HG03108 (cell line): ENCODE measurements at regions not wholly inside any gene's neighbourhood (a gene's known extent, or its start where the extent isn't known, plus 50 kb on each side); places are given as distances from the start of the nearest gene placed in this dataset.

Experiments
- ATAC-seq: cut with Tn5 transposase; IDR thresholded peaks from one replicate; pipeline ENCODE4 v1.9.1; 2021; ENCODE audit warnings: moderate library complexity; ENCODE audit not compliant: unreplicated experiment

DNA sequence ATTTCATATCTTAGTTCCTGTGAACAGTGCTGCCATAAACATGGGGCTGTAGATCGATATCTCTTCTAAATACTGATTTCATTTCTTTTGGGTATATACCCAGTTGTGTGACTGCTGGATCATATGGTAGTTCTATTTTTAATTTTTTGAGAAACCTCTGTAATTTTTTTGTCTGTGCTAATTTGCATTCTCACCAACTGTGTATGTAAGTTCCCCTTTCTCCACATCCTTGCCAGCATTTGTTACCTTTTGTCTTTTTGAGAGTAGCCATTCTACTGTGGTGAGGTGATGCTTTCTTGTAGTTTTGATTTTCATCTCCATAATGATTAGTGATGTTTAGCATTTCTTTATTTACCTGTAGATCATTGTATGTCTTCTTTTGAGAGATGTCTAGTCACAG, 2086.5 kb upstream of the TENM3 start:
- no peak for ATAC-seq

DNA sequence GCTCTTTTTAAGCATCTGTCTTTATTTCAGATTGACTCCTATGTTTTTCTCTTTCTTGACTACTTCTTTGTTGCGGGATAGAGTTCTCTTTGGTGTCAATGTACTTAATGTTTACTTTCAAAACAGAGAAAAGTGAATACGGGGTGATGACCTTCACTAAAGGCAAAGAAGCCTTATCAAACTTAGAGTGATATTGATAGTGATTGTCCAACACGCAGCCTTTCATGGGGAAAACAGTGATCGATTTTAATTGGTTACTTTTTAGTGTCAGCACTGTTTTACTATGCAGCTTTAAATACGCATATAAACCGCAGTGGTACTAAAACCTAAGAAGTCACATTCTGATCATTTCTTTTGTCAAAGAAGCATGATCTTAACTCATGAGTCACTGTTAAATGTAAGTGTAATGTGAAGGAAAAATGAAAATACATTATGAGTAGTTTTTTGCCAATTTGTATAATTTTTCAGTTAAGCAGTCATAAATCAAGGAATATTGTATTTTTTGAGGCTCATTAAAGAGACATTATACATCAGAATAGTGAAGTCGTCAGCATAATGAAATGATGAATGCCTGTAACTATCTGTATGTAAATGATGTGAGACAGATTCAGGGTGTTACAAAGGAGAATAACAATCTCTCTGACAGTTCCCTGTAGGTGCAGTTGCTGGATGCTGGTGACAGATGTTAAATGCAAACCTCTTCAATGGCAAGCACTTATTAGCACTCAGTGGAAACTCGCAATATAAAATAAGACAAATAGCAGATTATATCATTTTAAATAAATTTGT, 2082.8 kb upstream of the TENM3 start:
- no peak for ATAC-seq

- ATAC-seq = no peak
Measured at GRCh38 chr4:180164799-180165198, 2078.4 kb upstream of the TENM3 start.

- ATAC-seq = no peak
Measured at GRCh38 chr4:180169394-180169793, 2073.8 kb upstream of the TENM3 start.

DNA sequence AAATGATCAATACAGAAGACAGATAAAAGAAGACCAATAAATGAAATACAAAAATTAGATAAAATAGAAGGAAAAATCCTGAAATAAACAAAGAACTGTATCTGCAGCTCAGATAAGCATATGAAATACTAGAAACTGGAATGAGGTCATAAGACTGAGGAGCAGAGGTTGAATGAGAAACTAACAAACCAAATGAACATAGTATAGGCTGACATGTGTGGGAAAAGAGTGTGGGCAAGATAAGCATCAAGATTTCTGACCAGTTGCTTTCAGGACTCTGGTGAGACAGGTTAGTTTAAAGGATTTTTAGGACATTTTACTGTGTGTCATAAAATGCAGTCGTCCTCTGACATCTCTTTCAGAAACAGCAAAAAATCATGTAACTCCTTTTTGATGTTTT, 2073.2 kb upstream of the TENM3 start:
- no peak for ATAC-seq

GRCh38 chr4:180179146-180179545, 2064.1 kb upstream of the TENM3 start:
- no peak for ATAC-seq

DNA sequence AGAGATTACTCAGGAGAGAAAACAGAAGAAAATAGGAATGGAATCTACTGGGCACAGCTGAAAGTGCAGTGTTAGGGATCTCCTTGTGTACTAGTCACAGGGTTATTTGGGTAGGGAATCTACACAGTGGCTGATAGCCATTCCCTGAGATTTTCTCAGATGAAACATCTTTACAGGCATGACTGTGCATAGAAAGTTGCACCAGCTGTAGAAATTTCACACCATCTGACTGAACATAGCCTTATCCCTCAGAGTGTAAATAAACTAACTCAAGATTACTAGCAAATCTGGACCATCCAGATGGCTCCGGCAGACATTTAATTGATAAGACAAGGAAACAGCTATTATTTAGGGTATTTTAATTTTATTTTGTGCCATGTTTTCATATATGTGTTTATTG, 2053.5 kb upstream of the TENM3 start:
- no peak for ATAC-seq

DNA sequence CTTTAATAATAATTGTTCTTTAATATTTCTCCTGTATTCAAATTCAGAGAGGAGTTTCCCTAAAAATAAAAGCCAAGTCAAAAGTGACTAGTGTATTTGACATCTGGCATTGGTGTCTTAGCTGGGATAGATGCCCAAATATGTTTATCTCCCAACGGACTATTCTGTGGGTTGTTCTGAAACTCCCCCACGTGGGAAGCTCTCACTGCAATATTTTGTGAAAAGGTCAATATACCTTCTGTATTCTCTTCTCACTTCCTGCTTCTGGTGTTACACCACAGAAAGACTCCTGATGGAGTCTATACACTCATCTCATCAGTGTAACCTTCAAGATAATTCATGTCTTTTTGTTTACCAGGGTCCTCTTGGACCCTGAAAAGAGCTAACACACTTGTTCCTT, 2052.8 kb upstream of the TENM3 start:
- ATAC-seq = no peak

DNA sequence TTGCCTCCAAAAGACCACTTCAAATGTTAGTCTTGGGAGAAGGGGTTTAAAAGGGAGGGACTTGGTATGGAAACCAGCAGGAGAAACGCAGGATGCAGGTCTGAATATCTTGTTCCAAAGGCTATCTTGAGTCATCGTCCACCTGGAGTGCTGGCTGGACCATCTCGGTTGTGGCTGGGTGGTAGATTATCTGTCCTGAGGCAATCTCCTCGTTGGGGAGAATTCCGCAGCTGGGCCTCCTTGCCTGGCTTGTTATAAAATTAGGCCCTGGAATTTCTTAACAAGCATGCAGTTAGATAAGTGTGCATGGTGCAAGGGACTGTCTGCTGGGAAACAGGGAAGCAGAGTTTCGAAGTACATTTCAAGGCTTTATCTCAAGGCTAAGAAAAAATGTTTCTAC, 2045.7 kb upstream of the TENM3 start:
- no peak for ATAC-seq

GRCh38 chr4:180203349-180203748, 2039.9 kb upstream of the TENM3 start:
- no peak for ATAC-seq

- ATAC-seq = no peak
Measured at GRCh38 chr4:180205276-180205675, 2037.9 kb upstream of the TENM3 start.

GRCh38 chr4:180207921-180208320, 2035.3 kb upstream of the TENM3 start:
- no peak for ATAC-seq

- no peak for ATAC-seq
Measured at GRCh38 chr4:180217070-180217469, 2026.1 kb upstream of the TENM3 start.

- ATAC-seq = no peak
Measured at GRCh38 chr4:180219080-180219479, 2024.1 kb upstream of the TENM3 start.

- ATAC-seq = no peak
Measured at GRCh38 chr4:180225977-180226376, 2017.2 kb upstream of the TENM3 start.

- no peak for ATAC-seq
Measured at GRCh38 chr4:180234730-180235129, 2008.5 kb upstream of the TENM3 start.

- no peak for ATAC-seq
Measured at GRCh38 chr4:180240670-180241069, 2002.5 kb upstream of the TENM3 start.

- ATAC-seq = no peak
Measured at GRCh38 chr4:180253419-180253818, 1989.8 kb upstream of the TENM3 start.

DNA sequence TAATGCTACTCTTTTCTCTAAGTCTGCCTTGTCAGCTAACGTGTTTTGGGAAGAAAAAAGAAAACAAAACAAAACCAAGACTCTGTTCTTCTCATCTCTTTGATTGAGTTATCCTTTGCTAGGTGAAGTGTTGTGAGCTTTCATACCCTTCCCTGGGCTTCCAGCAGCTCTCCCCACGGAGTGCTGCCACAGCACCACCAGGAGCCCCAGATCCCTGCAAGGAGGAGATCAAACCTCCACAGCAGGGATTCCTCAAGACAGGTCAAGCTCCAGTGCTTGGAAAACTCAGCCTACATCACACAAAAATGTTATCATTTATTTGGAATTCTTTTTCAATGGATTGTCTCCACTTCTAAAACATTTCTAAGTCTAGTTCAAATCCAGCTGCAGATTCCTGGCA, 1981.9 kb upstream of the TENM3 start:
- ATAC-seq = no peak

GRCh38 chr4:180280076-180280475, 1963.1 kb upstream of the TENM3 start:
- peak; percentile 58 for ATAC-seq

DNA sequence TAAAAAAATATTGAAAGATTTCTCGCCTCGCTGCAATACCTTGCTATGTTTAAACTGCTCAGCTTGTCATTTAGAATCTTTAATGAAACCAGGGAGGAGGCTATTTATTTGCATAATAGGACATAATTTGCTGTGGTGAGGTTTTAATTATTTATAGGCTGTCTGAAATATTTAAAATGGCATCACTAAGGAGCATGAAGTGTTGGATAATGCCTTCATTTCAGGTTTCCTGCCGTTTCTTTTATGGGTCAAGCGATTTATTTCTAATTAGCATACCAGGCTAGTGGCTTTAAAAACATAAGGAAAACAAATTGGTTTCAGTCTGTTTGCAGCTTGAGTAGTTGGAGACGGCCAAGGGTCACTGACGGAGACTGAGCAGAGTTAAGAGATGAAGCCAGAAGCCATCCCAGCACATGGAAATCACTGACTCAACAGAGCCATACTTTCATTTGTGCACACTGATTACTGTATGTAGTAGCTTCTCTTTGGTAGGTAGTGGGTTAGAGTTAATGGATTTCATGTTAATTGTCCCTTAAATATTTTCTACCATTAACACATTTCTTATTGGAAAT, 1962.4 kb upstream of the TENM3 start:
- ATAC-seq = no peak

GRCh38 chr4:180281724-180282123, 1961.5 kb upstream of the TENM3 start:
- no peak for ATAC-seq

- no peak for ATAC-seq
Measured at GRCh38 chr4:180284267-180284666, 1958.9 kb upstream of the TENM3 start.
